GM18873 (cell line): ENCODE measurements at regions not wholly inside any gene's neighbourhood (a gene's known extent, or its start where the extent isn't known, plus 50 kb on each side); places are given as distances from the start of the nearest gene placed in this dataset.
"Not testable (repeated sequence)": the region's sequence is repeated elsewhere in the genome, so short reads cannot be mapped to it uniquely, and the experiment has no call there.

ENCODE experiments used
- ATAC-seq: cut with Tn5 transposase; IDR thresholded peaks from one replicate; pipeline ENCODE4 v1.9.1; 2021; ENCODE audit warnings: mild to moderate bottlenecking, moderate library complexity, moderate number of reproducible peaks; ENCODE audit not compliant: unreplicated experiment, low FRiP score

DNA sequence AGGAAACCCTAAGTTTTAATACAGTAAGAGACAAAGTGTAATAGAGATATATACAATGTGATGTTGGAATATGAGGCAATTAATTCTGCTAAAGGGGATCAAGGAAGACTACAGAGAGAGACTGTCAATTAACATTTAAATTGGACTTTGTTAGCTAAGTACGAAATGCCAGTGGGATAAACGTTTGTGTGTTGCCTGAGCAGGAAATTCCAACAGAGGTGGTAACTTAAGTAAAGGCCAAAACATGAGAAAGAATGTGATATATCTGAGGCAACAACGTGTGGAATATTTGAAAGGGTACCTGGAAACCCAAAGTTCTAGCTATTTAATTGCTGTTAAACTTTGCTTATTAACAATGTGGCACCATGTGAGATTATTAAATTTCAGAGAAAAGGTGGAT lies 1666.9 kb upstream of the WWC1 start:
- no peak for ATAC-seq

DNA sequence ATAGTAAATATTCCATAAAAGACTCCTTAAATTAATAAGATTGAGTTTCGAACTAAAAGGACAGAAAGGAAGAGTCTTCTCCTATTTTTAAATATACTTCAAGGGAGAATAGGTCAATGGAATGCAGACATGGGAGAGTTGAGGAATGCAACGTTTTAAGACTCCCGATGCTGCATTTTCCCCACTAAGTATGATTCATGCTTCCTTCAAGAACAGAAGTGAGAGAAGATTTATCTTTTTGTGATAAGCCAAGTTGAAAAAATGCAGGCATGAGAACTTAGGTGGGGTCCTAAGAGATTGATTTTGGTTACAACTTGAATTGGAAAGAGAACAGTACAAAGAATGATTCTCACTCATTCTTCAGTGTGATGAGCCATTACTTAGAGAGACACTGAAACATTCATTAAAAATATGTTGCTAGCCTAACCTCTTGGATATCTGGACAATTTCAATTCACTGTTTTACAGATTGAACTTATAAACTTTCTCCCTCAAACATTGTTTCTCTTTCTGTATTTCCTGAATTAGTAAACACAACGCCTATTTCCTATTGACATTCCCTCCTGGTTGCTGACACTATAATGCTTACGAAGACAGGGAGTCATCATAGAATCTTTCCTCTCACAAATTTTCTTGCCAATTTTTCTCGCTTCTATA lies 1666.1 kb upstream of the WWC1 start:
- no peak for ATAC-seq

DNA sequence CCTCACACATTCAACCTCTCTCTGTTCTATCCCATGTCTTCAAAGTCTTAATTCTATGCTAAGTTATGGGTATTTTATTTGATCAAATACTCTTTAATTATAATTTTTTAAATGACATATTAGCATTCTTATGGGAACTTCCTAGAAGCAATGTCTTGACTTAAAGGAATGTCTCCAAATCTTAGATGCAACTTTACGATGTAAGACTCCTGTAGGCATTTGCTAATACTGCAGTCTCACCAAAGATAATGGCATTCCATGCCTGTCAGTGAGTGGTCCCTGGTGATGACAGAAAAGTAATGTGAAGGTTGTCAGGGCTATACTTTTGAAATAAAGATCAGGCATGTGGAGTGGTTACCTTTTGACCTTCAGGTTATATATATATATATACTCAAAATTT lies 1654.2 kb upstream of the WWC1 start:
- no peak for ATAC-seq

DNA sequence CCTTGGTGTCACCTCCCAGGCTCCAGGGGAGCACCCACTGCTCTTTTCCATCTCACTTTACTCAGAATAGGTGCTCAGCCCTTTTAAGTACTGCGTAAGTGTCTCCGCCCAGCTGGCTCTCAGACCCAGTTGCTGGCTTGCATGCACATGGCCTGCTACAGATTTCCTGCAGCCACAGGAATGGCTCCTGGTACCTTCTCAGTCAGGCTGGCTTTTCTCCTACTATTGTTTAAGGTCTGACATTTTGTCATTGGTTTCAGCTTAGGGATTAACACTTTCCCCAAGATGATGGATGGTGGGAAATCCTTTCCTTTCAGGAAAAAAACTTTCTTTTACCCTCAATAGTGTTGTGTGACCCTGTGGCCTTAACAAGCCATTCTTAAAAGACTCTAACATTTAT lies 1652.3 kb upstream of the WWC1 start:
- no peak for ATAC-seq

DNA sequence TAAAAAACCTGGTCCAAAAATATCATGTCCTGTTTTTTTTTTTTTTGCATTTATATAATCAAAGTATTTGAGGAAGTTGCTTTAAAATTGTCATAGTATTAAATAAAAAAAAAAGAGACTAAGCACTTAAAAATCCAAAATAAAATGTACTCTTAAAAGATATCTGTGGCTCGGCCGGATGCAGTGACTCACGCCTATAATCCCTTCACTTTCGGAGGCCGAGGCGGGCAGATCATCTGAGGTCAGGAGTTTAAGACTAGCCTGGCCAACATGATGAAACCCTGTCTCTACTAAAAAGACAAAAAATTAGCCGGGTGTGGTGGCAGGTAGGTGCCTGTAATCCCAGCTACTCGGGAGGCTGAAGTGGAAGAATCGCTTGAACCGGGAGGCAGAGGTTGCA lies 1651.3 kb upstream of the WWC1 start:
- not testable (repeated sequence) for ATAC-seq

DNA sequence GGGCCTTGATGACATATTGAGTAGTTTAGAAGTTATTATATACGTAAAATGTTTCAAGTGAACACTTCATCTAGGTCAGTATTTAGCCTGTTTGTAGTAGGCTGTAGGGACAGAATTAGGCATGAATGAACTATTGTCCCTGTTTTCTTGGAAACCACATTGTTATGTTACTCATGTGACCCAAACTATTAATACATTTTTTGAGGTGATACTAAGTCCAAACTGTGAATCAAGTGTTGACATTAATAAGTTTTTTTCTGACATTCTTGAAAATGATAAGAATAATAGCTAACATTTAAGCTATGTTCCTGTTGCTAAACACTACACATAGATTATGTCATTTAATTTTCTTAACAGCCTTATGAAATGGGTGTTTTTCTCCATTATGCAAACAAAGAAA lies 1642.7 kb upstream of the WWC1 start:
- ATAC-seq, result no peak

DNA sequence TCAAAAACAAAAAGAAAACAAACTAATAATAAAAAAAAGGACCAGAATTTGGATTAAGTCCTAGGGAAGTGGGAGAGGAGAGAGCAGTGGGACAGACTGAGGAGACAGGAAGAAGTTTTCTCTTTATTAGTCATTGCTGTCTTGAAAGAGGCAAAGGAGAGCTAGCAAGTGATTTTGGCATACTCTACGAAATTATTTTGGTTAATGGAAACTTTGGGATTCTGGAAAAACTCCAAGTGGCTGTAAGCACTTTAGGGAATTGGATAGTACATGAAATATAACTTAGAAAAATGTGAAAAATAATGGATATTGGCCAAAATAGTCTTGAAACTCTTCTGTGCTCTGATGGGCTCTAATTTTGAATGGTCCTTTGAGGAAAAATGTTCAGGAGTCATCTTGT lies 1641.8 kb upstream of the WWC1 start:
- ATAC-seq, result no peak

DNA sequence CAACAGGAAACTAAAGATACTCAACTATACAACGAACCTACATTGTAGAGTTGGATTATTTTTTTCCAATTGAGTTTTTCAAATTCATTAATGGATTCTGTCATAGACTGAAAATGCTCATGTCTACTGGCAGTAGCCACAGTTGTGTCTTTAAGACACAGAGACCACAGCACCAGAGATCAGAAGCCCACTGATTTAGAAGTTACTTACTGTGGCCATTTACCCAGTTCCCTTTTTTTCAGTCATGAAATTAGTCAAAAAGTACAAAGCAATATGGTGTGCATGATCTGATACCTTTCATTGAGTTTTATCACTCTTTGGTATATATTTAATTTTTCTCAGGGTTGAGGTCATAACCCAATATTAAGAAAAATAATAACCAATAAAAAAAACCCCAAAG lies 1640.2 kb upstream of the WWC1 start:
- ATAC-seq, result no peak

DNA sequence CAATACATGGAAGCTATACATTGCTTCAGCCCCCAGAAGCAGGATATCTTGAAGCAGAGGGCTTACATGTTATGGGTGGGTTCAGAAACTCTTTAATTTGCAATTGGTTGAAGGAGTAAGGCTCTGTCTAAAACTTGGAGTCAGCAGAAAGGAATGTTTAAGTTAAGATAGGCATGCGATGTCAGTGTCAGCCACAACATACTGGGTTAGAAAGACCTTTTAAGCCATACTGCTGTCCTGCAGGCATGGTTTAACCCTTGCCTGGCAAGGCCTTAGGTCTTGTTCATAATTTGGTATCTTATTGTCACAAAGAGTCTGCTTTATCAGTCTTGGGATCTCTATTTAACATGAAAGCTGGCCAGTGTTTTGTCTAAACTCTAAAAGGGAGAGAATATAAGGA lies 1619.6 kb upstream of the WWC1 start:
- ATAC-seq, result no peak

DNA sequence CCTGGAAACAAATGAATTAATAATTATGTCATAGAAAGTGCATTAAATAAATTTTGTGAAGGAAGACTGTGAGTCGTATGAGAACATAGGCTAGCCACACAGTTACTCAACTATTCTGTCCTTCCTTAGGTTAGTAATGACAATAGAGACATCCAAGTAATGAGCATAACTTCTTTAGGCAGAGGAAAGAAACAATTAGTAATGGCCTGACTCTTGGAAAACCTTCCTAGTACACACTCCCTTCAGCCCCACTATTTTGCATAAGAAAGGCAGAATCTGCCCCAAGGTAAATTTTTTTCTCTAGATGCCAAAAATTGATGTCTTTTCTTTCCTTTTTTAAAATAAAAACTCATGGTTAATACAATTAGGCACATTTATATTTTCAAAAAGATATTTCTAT lies 1619.0 kb upstream of the WWC1 start:
- no peak for ATAC-seq

DNA sequence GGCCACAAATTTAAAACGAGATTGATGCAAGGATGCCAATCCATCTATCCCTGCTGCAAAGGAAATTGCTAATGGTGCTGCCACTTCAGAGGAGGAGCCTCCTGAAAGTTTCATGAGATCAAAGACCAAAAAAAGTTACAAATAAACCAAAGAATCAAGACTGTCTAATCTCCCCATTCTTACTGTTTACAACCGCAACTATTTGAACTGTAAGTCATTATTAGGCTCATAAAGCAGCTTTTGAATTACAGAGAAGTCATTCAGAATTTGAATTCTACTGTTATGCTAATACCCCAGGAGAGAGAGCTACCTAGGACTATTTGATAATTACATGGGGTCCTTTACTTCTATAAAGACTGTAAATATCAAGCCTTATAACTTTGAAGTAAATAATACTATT lies 1613.6 kb upstream of the WWC1 start:
- no peak for ATAC-seq

DNA sequence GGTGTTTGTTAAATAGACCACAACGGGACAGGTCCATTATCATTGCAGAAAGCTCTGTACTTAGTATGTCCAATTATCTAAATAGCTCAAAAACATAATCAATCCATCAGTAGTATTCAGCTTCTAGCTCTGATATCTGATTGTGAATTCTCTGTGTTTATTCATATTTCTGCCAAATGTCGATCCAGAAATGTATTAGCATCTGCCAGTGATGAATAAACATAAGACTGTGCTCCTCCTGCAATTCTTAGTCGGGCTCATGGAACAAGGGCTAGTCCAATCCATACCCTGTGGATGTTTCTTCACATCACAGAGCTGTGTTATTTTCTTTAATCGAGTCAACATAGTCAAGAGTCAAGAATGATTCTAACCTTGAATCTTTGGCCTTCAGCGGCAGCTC lies 1612.1 kb upstream of the WWC1 start:
- no peak for ATAC-seq

DNA sequence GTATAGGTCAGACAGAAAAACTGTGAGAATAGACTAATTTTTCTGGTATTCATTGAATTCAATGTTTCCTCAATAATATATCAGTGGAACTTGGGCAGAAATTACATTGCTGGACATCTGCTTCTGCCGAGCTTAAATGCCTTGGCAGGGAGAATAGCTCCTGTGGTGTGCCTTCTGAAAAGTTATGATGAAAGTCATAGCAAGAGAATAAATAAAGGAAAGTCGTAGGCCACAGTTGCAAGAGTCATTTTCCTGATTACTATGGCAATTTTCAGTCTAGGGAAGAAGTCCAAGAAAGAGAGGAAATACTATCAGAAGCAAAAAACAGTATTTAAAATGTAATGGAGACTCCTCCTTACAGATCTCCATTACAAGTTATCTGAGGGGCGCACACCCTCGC lies 1596.1 kb upstream of the WWC1 start:
- no peak for ATAC-seq

DNA sequence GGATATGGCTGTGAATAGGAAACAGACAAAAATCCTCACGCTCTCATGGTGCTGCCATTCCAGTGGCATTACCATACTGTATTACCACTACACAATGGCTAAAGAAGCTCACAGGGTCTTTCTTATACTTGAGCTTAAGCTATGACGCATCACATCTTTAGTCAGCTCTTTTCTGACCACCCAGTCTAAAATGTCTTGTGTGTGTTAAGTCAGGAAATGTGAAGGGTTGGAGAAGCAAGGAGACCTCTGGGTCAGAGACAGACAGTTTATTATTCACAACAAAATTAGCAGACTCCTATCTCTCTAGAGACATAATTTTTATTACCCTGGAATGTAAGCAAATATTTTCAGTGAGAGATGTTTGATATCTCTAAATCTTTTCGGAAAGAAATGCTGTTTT lies 1583.2 kb upstream of the WWC1 start:
- no peak for ATAC-seq

DNA sequence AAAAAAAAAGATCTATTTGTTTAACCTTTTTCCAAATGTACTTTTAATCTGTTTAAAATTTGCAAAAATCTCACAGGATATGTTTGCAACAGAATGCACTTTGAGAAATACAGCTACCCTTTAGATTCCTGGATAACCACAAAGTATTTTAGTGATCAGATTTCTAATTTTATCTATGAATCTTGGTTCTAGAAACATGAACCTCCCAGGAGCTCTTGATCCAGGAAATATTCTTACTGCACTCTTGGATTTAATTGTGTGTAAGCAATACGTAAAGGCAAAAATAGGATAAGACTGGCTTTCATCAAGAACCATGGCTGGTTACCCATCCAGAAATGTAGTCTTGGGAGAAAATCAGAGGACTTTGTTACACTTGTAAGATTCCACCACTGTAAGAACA lies 1581.8 kb upstream of the WWC1 start:
- ATAC-seq, result no peak

DNA sequence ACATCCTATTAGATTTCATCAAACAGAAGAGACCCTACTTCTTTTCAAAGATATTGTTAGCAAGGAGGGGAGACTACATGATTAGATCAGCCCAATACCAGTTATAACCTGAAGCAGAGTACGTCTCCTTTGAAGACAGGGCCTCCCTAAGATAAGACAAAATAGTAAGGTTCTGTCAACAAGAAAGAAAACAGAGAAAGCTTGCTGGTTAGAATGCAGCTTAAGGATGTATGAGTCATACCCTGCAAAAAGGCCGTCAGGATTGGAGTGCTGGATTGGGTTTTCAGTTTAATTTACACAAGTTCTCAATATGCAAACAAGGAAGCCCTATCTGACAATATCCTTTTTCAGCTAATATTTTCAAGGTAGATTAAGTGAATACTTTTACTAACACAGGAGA lies 1581.2 kb upstream of the WWC1 start:
- ATAC-seq, result no peak

DNA sequence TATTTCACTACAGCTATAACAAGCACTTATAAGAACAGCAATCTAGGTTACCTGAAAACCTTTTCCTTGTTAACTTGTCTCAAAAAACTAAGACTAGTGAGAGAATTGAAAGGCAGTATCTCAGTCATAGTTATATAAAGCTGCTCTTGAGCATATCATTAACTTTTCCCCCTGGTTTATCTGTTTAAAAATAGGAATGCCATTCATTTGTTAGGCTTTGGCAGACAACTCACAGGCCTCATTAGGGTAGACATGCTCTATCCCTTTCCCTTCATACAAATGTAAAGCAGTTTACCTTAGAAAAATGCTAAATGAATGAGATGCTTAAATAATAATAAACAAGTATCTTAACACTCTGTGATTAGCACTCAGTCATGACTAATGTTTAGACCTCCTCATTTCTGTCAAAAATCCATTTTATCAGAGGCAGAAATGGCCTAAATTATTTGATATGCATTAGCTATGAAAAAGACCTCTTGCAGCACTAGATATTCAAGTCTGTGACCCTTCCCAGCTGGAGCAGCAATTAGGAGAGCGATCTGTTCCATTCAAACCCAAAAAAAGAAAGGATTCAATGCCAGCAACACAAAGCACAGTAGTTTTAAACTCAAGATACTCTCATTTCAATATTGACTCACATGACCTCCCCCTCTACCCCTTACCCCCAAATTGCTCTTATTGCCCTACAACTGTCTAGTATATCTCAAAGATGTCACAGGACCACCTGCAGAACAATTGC lies 1578.8 kb upstream of the WWC1 start:
- no peak for ATAC-seq

DNA sequence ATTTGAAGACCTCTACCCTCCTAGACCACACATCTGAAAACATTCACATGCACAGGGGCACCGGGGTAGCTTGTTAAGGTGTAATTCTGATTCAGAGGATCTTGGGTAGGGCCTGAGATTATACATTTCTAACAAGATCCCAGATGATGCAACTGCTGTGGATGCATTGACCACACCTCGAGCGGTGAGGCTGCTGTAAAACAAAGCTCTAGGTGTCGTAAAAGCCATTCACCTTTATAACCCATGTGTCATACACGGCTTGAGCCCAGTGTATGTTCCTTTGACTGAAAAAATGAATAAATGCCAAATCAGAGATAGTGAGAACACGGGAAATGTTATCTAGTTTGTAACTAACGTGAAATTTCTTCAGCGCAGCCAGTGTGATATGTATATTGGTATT lies 1578.2 kb upstream of the WWC1 start:
- ATAC-seq, result no peak

DNA sequence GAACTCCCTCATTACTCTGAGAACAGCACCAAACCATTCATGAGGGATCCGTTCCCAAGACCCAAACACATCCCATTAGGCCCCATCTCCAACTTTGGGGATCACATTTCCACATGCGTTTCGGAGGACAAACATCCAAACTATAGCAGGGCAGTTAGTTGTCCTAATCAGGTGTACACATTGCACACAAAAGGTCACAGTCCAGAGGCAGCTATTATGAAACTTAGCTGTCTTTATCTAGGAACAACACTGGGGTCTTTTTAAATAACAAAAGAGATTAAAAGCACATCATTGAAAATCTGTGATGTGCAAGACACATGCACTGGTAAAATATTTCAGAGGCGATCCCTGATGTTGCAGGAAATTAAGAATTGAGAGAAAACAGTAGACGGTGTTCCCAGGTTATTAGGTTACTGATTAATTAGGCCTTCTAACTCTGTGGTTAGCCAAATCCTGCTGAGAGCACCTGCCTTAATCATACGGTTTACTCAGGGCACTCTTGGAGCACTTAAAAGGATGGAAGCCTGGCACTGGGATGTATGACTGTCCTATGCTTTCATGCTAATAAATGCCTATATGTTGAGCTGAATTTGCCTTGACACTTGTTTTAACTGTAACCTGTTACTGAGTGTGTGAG lies 1574.5 kb upstream of the WWC1 start:
- no peak for ATAC-seq

DNA sequence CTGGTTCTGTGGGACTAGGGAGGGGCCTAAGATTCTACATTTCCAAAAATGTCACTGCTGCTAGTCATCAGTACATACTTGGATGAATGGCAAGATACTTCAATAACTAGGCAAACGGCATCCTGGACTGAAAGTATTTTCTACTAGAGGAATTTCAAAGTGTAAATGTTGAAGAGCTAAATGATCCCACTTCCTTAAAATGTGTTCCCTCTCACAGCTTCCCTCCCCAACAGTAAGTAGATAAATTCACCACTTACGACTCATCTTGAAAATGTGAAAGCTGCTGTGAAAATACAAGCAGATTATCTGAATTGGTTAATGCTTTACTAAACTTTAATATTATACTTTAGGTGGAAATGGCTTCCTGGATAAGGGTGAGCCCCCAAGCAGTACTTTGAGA lies 1571.5 kb upstream of the WWC1 start:
- ATAC-seq, result no peak

DNA sequence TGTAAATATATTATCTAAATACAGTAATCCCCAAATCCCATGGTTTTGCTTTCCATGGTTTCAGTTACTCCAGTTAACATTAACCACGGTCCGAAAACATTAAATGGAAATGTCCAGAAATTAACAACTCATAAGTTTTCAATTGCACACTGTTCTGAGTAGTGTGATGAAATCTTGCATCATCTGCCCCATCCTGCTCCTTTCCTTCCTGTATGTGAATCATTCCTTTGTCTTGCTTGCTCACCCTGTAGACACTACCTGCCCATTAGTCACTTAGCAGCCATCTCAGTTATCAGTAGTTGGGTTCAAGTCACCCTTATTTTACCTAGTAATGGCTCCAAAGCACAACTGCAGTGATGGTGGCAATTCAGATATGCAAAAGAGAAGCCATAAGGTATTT lies 1568.5 kb upstream of the WWC1 start:
- no peak for ATAC-seq

DNA sequence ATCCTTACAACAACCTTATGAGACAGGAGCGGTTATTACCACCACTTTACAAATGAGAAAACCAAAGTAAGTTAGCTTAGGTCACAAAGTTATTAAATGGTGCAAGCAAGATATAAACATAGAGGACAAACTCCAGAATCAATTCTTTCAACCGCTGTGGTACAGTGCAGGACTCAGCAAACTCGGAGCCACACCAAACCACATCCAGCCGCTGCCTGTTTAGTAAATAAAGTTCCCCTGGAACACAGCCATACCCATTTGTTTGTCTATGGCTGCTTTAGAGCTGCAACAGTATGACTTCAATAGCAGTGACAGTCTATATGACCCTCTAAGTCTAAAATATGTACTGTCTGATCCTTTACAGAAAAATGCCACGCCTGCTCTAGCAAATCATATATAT lies 1567.2 kb upstream of the WWC1 start:
- no peak for ATAC-seq
